GM18951 (cell line): ENCODE measurements at regions not wholly inside any gene's neighbourhood (a gene's known extent, or its start where the extent isn't known, plus 50 kb on each side); places are given as distances from the start of the nearest gene placed in this dataset.
"Not testable (repeated sequence)": the region's sequence is repeated elsewhere in the genome, so short reads cannot be mapped to it uniquely, and the experiment has no call there.

Experiments
- POLR2A ChIP-seq: IDR thresholded peaks from 4 replicates; pipeline ENCODE4 v1.6.1; 2011; ENCODE audit warnings: mild to moderate bottlenecking; ENCODE audit not compliant: insufficient read length, insufficient read depth; ENCODE audit errors: extremely low read depth
- in situ Hi-C: fragments of 300-500 bp; cut with MboI; formaldehyde crosslinking; loops from one replicate; pipeline ENCODE4 v1.12.0; 2022; ENCODE audit warnings: low sequenced_read_pairs, mixed read lengths, inconsistent platforms; ENCODE audit not compliant: unreplicated experiment

GRCh38 chr3:137820366-137820765, 56.3 kb downstream of the SOX14 start:
- in situ Hi-C loops = no loop called here
- no peak for TF ChIP-seq POLR2A

- in situ Hi-C loops = no loop called here
Observed at GRCh38 chr3:137835096-137835495, 71.0 kb downstream of the SOX14 start.

GRCh38 chr3:137845194-137845593, 81.1 kb downstream of the SOX14 start:
- in situ Hi-C loops = no loop called here
- no peak for TF ChIP-seq POLR2A

More at GRCh38 chr3:137835096-137835495, 71.0 kb downstream of the SOX14 start:
- no peak for TF ChIP-seq POLR2A

- TF ChIP-seq POLR2A = no peak
- in situ Hi-C loops = no loop called here
Observed at GRCh38 chr3:137845666-137846065, 81.6 kb downstream of the SOX14 start.

- in situ Hi-C loops = no loop called here
- TF ChIP-seq POLR2A = no peak
Observed at GRCh38 chr3:137852391-137852830, 88.3 kb downstream of the SOX14 start.

- in situ Hi-C loops = no loop called here
- no peak for TF ChIP-seq POLR2A
Observed at GRCh38 chr3:137854533-137855261, 90.6 kb downstream of the SOX14 start.

GRCh38 chr3:137866001-137866400, 101.9 kb downstream of the SOX14 start:
- in situ Hi-C loops = no loop called here
- TF ChIP-seq POLR2A = no peak

GRCh38 chr3:137866933-137867332, 102.8 kb downstream of the SOX14 start:
- TF ChIP-seq POLR2A = no peak

GRCh38 chr3:137867611-137868010, 103.5 kb downstream of the SOX14 start:
- TF ChIP-seq POLR2A = no peak
- in situ Hi-C loops = no loop called here

More at GRCh38 chr3:137866933-137867332, 102.8 kb downstream of the SOX14 start:
- in situ Hi-C loops = no loop called here

GRCh38 chr3:137869022-137869421, 104.9 kb downstream of the SOX14 start:
- no peak for TF ChIP-seq POLR2A
- in situ Hi-C loops = no loop called here

GRCh38 chr3:137872589-137872988, 108.5 kb downstream of the SOX14 start:
- in situ Hi-C loops = not testable (repeated sequence)

GRCh38 chr3:137896842-137897241, 113.1 kb upstream of the CLDN18 start:
- in situ Hi-C loops = not testable (repeated sequence)

GRCh38 chr3:137906985-137907649, 102.8 kb upstream of the CLDN18 start:
- no peak for TF ChIP-seq POLR2A
- in situ Hi-C loops = no loop called here

GRCh38 chr3:137924628-137925027, 85.3 kb upstream of the CLDN18 start:
- no peak for TF ChIP-seq POLR2A
- in situ Hi-C loops = no loop called here

GRCh38 chr3:137925080-137925479, 84.9 kb upstream of the CLDN18 start:
- TF ChIP-seq POLR2A = no peak
- in situ Hi-C loops = no loop called here

- TF ChIP-seq POLR2A = no peak
- in situ Hi-C loops = no loop called here
Observed at GRCh38 chr3:137926991-137927390, 83.0 kb upstream of the CLDN18 start.
